HG03442 (cell line): ENCODE measurements at regions not wholly inside any gene's neighbourhood (a gene's known extent, or its start where the extent isn't known, plus 50 kb on each side); places are given as distances from the start of the nearest gene placed in this dataset.
A peak's percentile ranks its signal among the peaks of the same experiment; 100 is the strongest.

Source experiments
- ATAC-seq: cut with Tn5 transposase; IDR thresholded peaks from one replicate; pipeline ENCODE4 v1.9.1; 2021; ENCODE audit warnings: mild to moderate bottlenecking, moderate library complexity; ENCODE audit not compliant: unreplicated experiment

DNA sequence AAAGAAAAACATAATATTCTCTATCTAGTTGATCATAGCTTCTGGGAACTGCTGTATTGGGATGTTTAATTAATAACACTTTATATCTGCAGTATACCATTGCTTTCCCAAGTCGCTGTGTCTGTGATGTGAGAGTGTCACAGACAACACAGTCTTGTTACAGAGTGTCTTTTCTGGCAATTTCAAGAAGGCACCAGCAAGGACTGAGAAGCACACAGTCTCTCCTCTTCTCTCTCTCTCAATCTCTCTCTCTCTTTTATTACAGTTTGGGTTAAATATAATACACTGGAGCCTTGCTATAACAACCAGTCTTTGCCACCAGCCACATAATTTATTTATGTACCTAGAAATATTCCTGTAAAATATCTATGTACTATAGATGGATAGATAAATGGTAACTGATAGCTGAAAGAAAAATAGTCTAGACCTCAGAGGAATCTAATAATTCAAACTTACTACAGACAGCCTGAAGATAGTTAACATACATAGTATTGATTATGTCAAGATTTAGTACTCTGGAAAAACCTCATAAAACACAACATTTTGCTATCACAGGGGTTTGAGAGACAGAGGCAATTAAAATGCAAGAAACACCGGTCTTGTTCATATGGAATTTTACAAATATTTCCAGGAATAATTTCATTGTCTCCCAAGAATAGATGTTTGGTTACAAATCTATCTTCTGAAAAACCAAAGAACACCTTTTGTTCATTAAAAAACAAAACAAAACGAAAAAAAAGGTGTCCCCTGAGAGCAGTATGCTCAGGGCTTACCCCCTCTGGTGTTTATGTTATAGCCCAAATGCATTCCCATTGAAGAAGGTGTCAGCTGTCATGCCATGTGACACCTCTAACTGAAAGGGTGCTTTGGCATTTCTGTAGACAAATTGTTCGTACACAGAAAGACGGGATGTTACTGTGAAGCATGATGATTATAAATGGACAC lies 507.8 kb downstream of the TBC1D4 start:
- no peak for ATAC-seq

DNA sequence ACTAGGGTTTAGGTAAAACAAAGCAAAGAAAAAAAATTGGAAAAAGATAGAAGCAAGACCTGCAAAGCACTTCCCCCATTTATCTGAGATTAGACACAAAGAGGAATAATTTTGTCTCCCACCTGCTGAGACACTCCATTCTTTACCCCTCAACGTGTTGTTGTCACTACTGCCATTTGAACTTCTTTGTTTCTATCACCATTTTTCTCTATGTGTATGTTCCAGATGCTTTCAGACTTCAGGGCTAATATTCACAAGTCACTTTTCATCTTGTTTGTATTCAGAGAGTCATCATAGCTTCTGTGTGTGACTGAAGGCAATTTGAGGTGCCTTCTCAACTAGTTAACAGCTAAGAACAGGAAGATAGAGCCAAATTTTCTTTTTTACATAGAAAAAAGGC lies 512.5 kb downstream of the TBC1D4 start:
- no peak for ATAC-seq

DNA sequence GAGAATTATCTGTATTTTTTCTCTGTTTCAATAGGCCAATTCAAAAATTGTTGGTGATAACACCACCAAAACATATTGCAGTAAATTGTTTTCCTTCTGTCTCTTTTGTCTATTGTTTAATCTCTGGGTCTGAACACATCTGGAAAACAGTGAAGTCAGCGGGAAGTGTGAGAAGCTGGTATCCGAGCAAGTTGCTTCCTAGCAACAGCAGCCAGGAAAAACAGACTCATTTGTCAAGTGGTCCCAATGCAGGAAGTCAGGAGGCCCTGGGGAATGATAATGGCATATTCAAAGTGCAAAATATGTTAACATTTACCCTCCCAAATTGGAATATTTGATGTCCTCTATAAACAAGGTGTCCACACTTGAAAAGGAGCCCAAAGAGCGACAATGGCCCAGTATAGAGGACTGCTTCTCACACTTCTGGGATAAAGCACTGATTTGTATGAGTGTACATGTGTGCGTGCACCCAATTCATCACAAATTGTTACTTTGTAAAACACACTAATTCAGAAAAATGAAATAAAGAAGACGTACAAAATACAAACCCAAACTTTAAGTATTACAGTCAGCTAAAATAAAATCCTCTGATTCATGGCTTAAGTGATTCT lies 515.0 kb downstream of the TBC1D4 start:
- no peak for ATAC-seq

DNA sequence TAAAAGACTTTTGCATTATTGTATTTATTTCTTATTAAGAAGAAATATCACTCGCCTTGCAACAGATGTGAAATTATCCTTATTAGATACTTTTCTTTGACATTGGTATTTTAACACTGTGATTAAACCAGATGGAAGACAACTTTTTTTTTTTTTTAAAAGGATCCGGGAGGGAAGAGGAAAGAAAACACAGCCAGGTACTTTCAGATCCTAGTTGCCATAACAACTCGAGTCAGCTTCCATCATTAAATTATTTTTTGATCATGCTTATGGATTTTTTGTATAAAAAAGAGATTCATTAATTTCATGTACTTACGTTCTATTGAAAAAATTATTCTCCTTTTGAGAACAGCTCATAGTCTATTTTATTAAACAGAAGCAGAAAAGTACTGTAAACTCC lies 515.7 kb downstream of the TBC1D4 start:
- no peak for ATAC-seq

DNA sequence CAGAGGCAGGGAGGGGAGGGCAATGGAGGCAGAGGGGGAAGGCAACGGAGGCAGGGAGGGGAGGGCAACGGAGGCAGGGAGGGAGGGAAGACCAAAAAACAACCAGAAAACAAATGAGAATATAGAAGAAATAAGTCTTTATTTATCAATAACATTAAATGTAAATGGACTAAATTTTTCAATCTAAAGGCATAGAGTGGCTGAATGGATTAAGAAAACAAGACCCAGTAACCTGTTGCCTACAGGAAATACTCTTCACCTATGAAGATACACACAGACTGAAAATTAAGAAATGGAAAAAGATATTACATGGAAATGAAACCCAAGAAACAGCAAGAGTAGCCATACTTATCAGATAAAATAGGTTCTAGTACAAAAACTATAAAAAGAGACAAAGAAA lies 536.3 kb downstream of the TBC1D4 start:
- ATAC-seq, result no peak

DNA sequence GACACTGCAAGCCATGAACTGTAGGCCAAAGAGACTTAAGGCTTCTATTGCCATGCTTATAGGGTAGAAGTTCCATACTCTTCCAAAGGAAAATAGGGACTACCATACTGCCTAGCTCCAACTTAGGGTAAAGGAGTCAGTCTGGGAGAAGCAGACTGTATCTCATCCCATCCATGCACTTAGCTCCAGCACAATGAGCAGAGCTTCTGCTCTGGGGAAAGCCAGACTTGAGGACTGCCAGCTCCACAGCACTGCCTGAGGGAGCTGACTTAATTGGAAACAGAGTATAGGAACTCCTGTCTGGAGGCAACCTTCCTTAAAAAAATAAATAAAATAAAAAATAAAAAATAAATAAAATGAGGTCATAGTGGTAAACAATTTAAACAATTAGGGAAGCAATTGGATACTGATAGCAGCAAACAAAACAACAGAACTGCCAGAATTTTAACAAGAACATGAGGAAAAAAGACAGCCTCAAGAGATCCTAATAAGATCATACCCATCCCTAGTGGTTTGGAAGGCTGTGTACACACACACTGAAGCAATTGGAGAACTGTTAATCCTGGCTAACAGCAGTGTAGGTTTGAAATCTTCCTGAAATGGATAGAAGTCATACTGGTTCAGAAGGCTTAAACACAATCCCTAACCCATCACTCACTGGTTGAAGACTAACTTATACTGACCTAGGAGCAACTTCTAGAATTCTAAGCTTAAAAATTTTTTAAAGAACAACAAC lies 550.1 kb downstream of the TBC1D4 start:
- no peak for ATAC-seq

DNA sequence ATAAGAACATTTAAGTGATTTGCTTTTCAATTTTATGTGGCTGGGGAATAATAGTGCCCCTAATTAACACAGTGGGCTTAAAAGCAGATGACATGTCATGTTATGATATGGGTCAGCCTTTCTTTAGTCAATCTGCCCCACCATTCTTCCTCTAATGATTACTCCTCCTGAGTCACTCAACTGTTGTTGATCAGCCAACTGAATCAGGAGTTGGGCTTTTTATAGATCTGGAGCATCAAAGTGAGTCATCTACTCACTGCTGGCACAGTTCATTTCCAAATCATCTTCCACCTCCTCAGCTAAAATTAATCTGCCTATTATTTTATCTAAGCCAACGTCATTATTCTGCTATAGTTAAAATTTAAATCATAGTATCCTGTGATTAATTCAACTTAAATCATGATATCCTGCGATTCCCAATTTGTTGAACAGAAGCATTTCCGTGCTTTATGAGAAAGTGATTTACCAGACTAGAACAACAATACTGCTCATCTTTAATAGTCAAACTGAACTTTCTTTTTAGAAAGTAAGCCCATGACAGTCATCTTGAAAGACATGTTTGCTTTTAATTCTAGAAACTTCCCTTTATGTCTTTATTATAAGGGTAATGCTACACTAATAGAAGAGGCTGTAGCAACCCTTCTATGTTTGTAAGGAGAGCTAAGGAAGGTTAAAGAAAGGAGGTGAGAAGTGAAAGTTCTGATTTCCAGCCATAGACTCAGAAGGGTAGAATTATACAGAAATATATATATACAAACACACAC lies 551.4 kb downstream of the TBC1D4 start:
- no peak for ATAC-seq

DNA sequence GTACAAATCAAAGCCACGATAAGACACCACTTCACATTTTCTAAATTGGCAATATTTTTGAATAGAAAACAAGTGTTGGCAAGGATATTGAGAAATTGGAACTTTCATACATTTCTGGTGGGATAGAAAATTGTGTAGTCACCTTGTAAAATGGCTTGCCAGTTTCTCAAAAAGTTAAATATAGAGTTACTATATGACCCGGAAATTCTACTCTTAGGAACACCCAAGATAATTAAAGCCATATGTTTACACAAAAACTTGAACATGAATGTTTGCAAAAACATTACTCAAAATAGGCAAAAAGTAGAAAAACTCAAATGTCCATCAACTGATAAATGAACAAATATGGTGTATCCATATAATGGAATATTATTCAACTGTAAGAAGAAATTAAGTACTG lies 552.5 kb downstream of the TBC1D4 start:
- no peak for ATAC-seq

DNA sequence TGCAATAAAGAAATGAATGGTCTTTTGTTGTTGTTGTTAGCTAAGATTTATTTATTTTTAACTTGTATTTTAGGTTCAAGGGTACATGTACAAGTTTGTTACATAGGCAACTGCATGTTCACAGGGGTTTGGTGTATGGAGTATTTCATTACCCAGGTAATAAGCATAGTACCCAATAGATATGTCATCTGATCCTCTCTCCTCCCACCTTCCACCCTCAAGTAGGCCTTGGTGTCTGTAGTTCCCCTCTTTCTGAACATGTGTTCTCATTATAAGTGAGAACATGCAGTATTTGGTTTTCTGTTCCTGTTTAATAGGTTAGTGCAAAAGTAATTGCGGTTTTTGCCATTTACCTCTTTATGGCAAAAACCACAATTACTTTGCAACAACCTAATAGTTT lies 554.1 kb downstream of the TBC1D4 start:
- ATAC-seq, result no peak

DNA sequence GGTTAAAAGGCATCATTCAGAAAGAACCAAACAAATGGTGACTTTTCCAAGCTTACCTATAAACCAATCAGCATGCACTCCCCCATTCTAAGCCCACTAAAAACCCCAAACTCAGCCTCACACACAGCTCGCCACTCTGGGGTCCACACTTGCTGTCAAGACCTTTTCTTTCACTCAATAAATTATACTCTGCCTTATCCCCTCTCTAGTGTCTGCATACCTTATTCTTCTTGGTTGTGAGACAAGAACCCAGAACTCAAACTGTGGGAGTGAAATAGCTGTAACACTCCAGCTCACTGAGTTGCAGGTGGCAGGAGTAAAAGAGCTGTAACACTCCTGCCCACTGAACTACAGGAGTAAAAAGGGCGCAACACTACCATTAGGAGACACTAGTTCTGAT lies 559.0 kb downstream of the TBC1D4 start:
- ATAC-seq, result no peak

DNA sequence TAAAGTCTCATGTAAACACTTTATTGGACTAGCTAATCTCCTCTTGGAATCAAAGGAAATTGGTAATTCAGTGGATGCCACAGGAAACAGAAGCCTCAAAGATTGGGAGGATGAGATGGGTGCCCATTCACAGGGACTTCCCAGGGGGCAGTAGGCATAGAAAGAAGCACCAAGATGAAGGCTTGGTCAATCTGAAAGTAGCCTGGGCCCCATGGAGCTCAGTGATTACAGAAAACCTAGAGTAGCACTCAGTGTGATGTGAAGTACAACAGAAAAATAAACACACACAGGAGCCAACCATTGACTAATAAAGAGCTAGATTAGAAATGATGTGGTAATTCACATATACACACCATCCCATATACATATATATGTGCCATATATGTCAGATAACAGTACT lies 560.6 kb downstream of the TBC1D4 start:
- ATAC-seq, result peak; percentile 39

DNA sequence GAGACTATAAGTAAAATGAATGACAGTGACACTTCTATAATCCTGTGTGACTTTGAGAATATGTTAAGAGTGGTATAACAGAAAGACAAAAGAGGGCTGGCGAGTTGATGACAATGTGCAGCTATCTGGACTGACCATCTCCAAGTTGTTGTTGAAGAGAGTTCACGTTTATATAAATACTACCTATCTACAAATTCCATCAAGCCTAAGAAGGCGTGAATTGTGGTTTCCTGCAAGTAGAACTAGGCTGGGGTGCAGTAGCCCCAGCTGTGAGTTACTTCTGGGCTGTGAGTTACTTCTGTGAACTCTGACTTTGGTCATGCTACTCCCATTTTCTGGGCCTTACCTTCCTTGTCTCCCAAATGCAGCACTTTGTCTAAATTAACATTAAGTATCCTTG lies 561.0 kb downstream of the TBC1D4 start:
- ATAC-seq, result peak; percentile 27

DNA sequence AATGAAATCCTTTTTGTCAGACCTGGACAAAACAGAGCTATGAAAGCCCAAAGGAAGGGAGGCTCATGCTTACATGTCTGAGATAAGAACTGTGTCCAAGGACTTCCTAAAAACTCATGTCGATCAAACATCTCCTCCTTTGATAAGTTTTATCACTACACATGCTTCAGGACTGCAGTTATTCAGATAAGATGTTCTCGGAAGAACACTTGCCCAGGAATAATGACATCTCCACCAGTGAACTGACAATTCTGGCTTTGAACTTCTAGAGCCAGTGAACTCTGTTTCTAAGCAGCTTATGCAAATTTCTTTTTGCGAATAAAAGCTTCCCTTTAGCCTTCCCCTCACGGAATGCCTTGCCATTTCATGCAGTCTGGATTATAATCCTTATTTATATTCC lies 561.6 kb downstream of the TBC1D4 start:
- ATAC-seq, result no peak

DNA sequence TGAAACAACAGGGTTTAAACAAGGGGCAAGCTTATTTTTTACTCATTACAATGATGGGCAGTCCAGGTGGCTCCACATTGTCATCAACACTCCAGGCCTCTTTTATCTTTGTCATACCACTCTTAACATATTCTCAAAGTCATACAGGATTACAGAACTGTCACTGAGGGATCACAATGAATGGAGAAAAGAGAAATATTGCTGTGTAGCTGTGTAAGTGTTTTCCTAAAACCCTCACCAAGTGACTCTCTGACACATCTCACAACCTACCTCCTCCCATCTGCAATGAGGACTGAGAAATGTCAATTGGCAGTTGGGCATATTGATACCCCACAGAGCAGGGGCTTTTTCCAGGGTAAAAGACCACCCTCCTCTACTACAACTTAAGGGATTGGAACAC lies 562.1 kb downstream of the TBC1D4 start:
- no peak for ATAC-seq

DNA sequence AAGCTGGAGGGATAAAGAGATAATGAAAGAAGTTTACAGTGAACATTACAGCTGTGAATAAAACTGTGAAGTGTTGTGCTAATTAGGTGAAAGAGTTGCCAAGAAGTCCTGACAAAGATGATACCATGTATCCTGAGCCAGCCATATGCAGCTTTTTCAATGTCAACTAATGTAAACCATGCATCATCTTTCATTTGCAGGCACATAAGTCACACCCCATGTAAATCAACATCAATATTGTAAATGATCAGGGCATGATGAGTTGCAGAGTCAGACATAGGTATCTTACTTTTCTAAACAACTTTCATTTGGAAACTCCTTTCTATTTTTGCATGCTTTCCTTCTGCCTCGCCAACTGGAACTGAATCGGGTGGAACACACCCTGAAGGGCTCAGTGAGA lies 569.1 kb downstream of the TBC1D4 start:
- ATAC-seq, result no peak

DNA sequence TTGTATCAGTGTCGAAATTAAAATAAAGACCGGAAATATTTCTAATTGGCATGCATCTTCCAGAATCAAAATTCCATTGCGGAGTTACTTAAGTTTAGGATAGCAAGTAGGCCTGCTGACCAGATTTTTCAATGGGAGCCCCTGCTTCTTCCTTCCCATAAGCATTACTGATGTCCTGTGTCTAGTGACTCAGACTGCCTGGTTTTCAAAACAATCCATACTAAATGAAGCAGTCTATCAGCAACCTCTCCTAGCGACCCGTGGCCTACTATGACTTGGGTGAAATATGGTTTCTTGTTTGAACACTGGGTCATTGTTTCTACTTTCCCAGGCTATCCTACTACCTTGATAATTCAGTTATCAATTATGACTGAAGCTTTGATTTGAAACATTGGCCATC lies 571.6 kb downstream of the TBC1D4 start:
- no peak for ATAC-seq

DNA sequence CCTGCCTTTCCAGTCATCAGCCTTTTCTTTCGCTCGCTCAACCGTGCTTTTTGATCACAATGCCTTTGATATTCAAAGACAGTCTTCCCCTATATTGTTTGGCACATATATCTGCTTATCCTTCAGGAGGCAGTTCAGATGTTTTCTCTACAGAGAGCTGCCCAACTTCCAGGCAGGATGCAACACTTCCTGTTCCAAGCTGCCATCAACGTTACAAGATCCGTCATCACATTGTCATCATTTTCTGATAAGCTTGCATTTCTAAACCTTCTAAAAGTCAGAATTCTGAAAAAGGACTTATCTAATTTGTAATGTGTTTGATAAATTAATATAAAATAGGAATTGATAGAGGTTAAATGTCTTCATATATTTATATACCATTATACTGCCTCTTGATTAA lies 574.2 kb downstream of the TBC1D4 start:
- no peak for ATAC-seq

DNA sequence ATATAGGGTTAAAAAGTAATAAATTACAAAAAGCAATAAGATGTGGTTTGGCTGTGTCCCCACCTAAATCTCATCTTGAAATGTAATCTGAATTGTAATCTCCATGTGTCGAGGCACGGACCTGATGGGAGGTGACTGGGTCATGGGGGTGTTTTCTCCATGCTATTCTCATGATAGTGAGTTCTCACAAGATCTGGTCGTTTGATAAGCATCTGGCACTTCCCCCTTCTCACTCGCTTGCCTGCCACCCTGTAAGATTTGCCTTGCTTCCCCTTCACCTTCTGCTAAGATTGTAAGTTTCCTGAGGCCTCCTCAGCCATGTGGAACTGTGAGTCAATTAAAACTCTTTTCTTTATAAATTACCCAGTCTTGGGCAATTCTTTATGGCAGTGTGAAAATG lies 577.4 kb downstream of the TBC1D4 start:
- no peak for ATAC-seq

DNA sequence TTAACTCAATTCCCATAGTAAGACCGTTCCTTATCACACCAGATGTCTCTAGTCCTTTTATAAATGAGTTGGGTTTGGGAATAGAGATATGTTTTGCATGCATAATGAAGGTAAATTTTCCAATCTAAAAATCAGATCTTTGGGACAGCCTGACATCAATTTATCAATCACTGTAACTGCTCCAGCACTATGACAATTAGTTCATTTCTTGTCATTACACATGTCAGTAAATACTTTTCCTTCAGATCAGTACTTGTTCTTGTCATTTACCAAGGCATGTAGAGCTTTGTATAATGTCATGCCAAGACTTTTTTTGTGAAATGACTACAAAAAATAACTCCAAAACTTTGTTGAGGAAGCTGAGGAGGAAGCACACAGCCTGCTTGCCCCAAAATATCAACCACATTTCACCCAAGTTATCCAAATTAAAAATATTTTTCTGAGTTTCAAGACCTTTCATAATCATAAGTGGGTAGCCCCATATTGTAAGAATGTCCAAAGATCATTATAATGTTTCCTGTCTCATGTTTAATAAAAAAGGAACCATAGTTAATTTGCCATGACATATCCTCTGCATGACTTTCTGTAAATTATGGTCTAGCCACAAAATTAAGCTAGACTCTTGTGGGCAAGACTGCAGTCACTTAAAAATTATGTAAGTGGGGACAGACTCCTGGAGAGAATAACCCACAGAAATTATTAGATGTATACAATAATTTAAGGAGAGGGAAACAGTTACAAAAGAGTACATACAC lies 586.8 kb downstream of the TBC1D4 start:
- ATAC-seq, result no peak

DNA sequence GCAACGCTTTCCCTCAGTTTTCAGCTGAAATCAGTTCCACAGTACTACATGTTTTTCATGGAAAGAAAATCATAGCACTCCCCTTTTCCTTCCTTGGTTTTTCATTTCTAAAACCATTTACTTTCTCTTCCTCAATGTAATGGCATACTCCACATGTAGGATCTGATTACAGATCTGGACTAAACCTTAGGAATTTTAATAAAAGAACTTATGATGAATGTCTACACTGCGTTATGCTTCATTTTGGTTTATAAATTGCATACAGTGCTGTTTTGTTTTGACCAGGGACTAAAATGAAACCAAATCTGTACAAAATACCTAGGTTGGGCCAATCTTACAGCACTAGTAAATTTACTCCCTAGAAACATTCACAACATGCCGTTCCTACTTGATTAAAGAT lies 589.9 kb downstream of the TBC1D4 start:
- ATAC-seq, result no peak
